ENCODE measurements at regions not wholly inside any gene's neighbourhood (a gene's known extent, or its start where the extent isn't known, plus 50 kb on each side); places are given as distances from the start of the nearest gene placed in this dataset.
A peak's percentile ranks its signal among the peaks of the same experiment; 100 is the strongest.

DNA sequence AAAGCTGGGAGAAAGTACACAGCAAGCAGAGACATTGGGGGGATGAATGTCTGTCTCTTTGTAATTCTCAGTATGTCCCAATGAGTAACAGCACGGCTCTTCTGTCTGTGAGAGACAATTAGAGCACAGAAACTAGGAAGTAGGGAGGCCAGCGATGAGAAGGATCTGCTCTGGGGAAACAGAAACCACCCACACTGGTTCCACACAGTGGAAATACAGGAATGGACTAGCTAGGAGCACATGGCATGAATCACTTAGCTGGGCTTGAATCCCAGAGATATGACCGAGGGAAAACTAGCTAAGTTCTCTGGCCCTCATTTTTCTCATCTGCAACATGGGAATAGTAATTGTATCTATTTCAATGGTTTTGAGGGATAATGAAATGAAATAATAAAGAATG, 895.9 kb downstream of the TLE4 start:
- Histone ChIP-seq H3K27me3 (no peaks in the 10 kb centered on the region), H3K4me1 (no peaks in the 10 kb centered on the region), H3K36me3 (no peaks in the 10 kb centered on the region), H3K4me3 (no peak overlapping the region), H3K27ac (no peak overlapping the region), H3K9me3 (no peaks in the 10 kb centered on the region)
- intact Hi-C loops (cut with DNase I), result loop anchor here in 1 of 3 donors (10.0 kb wide), 1 partner anchor 63 kb away; no protein-coding TSS in a partner anchor
- FAIRE-seq (no peak), DNase-seq (no peak), ATAC-seq (peak in 2 of 4 donors; percentile 23 to 34)
- WGBS, 2 donors, result 50 to 51% methylated on average over 3 of the region's 3 CpGs
- TF ChIP-seq, protein P1, sequence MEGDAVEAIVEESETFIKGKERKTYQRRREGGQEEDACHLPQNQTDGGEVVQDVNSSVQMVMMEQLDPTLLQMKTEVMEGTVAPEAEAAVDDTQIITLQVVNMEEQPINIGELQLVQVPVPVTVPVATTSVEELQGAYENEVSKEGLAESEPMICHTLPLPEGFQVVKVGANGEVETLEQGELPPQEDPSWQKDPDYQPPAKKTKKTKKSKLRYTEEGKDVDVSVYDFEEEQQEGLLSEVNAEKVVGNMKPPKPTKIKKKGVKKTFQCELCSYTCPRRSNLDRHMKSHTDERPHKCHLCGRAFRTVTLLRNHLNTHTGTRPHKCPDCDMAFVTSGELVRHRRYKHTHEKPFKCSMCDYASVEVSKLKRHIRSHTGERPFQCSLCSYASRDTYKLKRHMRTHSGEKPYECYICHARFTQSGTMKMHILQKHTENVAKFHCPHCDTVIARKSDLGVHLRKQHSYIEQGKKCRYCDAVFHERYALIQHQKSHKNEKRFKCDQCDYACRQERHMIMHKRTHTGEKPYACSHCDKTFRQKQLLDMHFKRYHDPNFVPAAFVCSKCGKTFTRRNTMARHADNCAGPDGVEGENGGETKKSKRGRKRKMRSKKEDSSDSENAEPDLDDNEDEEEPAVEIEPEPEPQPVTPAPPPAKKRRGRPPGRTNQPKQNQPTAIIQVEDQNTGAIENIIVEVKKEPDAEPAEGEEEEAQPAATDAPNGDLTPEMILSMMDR (IDR thresholded peaks at IDR 0.05), result no peak

- intact Hi-C loops (cut with DNase I), result loop anchor here in 1 of 3 donors (10.0 kb wide), 1 partner anchor 61 kb away; no protein-coding TSS in a partner anchor
These were observed 893.8 kb downstream of the TLE4 start for GRCh38 chr9:80465556-80465955.

GRCh38 chr9:80449513-80449912, 877.7 kb downstream of the TLE4 start:
- 38 to 43% methylated on average over 4 of the region's 4 CpGs for WGBS, 2 donors
- H3K4me3 ChIP-seq, result no peak overlapping the region
- no peak for DNase-seq
- no peaks in the 10 kb centered on the region for H3K36me3 ChIP-seq
- H3K4me1 ChIP-seq, result no peaks in the 10 kb centered on the region
- FAIRE-seq, result no peak
- ATAC-seq, result no peak
- intact Hi-C loops (cut with DNase I), result no loop called here
- no peak overlapping the region for H3K27ac ChIP-seq
- TF ChIP-seq, protein P1 (IDR thresholded peaks at IDR 0.05), result no peak
- H3K27me3 ChIP-seq, result no peaks in the 10 kb centered on the region
- no peaks in the 10 kb centered on the region for H3K9me3 ChIP-seq

More at GRCh38 chr9:80465556-80465955, 893.8 kb downstream of the TLE4 start:
- Histone ChIP-seq H3K27ac (no peak overlapping the region), H3K9me3 (no peaks in the 10 kb centered on the region), H3K4me1 (no peaks in the 10 kb centered on the region), H3K36me3 (no peaks in the 10 kb centered on the region), H3K4me3 (no peak overlapping the region), H3K27me3 (no peaks in the 10 kb centered on the region)
- WGBS, 2 donors, result 69 to 71% methylated on average over 3 of the region's 3 CpGs
- TF ChIP-seq, protein P1 (IDR thresholded peaks at IDR 0.05), result no peak
- ATAC-seq (no peak), DNase-seq (no peak), FAIRE-seq (no peak)

DNA sequence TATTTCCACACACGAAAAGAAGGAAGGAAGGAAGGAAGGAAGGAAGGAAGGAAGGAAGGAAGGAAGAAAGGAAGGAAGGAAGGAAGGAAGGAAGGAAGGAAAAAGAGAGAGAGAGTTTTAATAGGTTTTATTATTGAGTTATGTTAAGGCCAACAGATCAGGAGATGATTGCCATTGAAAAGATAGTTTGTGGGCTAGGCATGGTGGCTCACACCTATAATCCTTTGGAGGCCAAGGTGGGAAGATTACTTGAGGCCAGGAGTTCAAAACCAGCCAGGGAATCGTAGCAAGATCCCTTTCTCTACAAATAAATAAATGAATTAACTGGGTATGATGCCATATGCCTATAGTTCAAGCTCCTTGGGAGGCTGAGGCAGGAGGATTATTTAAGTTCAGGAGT, 877.2 kb downstream of the TLE4 start:
- intact Hi-C loops (cut with DNase I), result no loop called here
- no peaks in the 10 kb centered on the region for H3K4me1 ChIP-seq
- no peaks in the 10 kb centered on the region for H3K36me3 ChIP-seq
- H3K27me3 ChIP-seq, result no peaks in the 10 kb centered on the region
- FAIRE-seq, result no peak
- DNase-seq, result no peak
- ATAC-seq, result no peak
- TF ChIP-seq, protein P1 (IDR thresholded peaks at IDR 0.05), result no peak
- 40% methylated on average over 2 of the region's 2 CpGs for WGBS, 2 donors
- H3K27ac ChIP-seq, result no peak overlapping the region
- H3K9me3 ChIP-seq, result no peaks in the 10 kb centered on the region
- no peak overlapping the region for H3K4me3 ChIP-seq

GRCh38 chr9:80447876-80448275, 876.1 kb downstream of the TLE4 start:
- WGBS, 2 donors, result 66 to 81% methylated on average over 3 of the region's 3 CpGs
- Histone ChIP-seq H3K27ac (no peak overlapping the region), H3K4me3 (no peak overlapping the region), H3K9me3 (no peaks in the 10 kb centered on the region), H3K36me3 (no peaks in the 10 kb centered on the region), H3K4me1 (no peaks in the 10 kb centered on the region), H3K27me3 (no peaks in the 10 kb centered on the region)
- FAIRE-seq (no peak), DNase-seq (no peak), ATAC-seq (no peak)
- intact Hi-C loops (cut with DNase I), result no loop called here
- TF ChIP-seq, protein P1 (IDR thresholded peaks at IDR 0.05), result no peak

Measured in pancreas (tissue), 10 donors.